Glomerular endothelial cell (primary cell): ENCODE measurements at regions not wholly inside any gene's neighbourhood (a gene's known extent, or its start where the extent isn't known, plus 50 kb on each side); places are given as distances from the start of the nearest gene placed in this dataset.

Experiments
- DNase-seq: peaks from one replicate; pipeline ENCODE4 v3.0.0-alpha.2; 2011; ENCODE audit warnings: low read depth, low spot score; ENCODE audit errors: extremely low read depth

- DNase-seq: no peak
Measured at GRCh38 chr14:50056435-50056834, 59.9 kb downstream of the VCPKMT start.

GRCh38 chr14:50057331-50057730 is 59.0 kb downstream of the VCPKMT start:
- no peak for DNase-seq

- DNase-seq: no peak
Measured at GRCh38 chr14:50058113-50058512, 58.3 kb downstream of the VCPKMT start.
